H1 (cell line): ENCODE measurements at regions not wholly inside any gene's neighbourhood (a gene's known extent, or its start where the extent isn't known, plus 50 kb on each side); places are given as distances from the start of the nearest gene placed in this dataset.

ENCODE experiments used
- CHD1 ChIP-seq: IDR thresholded peaks from 2 replicates; pipeline ENCODE4 v1.6.1; 2012; ENCODE audit warnings: low read depth, low read length, improper control_type of control experiment
- RBBP5 ChIP-seq: IDR thresholded peaks from 2 replicates; pipeline ENCODE4 v1.7.1; 2012; ENCODE audit warnings: low read depth, mild to moderate bottlenecking, inconsistent platforms, low read length, moderate library complexity, borderline replicate concordance
- SIX5 ChIP-seq: IDR thresholded peaks from 2 replicates; pipeline ENCODE4 v1.6.1; 2011; ENCODE audit warnings: mild to moderate bottlenecking, low read depth, low read length
- TF ChIP-seq, protein P1 (sequence below): IDR thresholded peaks from 2 replicates; pipeline ENCODE4 v1.6.1; 2012; ENCODE audit warnings: inconsistent platforms

DNA sequence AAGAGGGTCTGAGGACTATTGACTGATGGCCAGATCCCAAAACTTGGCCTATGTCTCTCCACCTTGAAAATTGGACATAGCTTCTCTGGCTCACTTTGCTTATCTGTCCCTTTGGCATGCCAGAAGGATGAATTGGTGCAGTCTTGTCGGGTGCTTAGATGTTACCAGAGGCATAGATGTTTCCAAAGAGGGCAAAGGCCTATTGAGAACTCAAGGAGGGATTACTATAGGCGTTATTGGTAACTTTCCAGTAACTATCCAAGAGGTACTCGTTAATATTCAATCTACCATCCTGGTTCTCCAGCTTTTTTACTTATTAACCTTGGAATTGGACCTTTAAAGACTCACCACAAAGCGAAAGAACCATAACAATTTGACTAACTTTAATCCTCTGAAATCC lies 368.3 kb upstream of the ESRRG start (continued):
- TF ChIP-seq SIX5 (no peak), RBBP5 (no peak), CHD1 (no peak)
- TF ChIP-seq, protein P1, sequence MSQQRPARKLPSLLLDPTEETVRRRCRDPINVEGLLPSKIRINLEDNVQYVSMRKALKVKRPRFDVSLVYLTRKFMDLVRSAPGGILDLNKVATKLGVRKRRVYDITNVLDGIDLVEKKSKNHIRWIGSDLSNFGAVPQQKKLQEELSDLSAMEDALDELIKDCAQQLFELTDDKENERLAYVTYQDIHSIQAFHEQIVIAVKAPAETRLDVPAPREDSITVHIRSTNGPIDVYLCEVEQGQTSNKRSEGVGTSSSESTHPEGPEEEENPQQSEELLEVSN: no peak
